MM.1S (cell line): ENCODE measurements at regions not wholly inside any gene's neighbourhood (a gene's known extent, or its start where the extent isn't known, plus 50 kb on each side); places are given as distances from the start of the nearest gene placed in this dataset.

Experiments used
- DNase-seq: peaks from one replicate; pipeline ENCODE4 v3.0.0-alpha.2; 2015
- H2AFZ ChIP-seq: fragments of 300-600 bp; sonication (generic); 2 replicates; pipeline ENCODE4 v1.6.0; 2016; ENCODE audit warnings: antibody characterized with exemption, low read length
- H3F3A ChIP-seq: fragments of 300-600 bp; sonication (generic); 2 replicates; pipeline ENCODE4 v1.6.1; 2016; ENCODE audit warnings: mild to moderate bottlenecking, antibody characterized with exemption, low read length, moderate library complexity, mixed read lengths; ENCODE audit not compliant: insufficient read depth
- H3K27ac ChIP-seq: fragments of 300-600 bp; sonication (generic); 2 replicates; pipeline ENCODE4 v1.5.1; 2016; ENCODE audit warnings: mild to moderate bottlenecking, low read length
- H3K27me3 ChIP-seq: fragments of 300-600 bp; sonication (generic); replicated peaks from 2 replicates; pipeline ENCODE4 v1.6.0; 2016; ENCODE audit warnings: low read length; ENCODE audit not compliant: insufficient read depth
- H3K36me3 ChIP-seq: fragments of 300-600 bp; sonication (generic); replicated peaks from 2 replicates; pipeline ENCODE4 v1.6.1; 2016; ENCODE audit warnings: mild to moderate bottlenecking, low read length, mixed read lengths; ENCODE audit not compliant: insufficient read depth
- H3K4me1 ChIP-seq: fragments of 300-600 bp; sonication (generic); 2 replicates; pipeline ENCODE4 v1.6.1; 2016; ENCODE audit warnings: low read length, mixed read lengths
- H3K4me2 ChIP-seq: fragments of 300-600 bp; sonication (generic); 2 replicates; pipeline ENCODE4 v1.6.0; 2016; ENCODE audit warnings: low read depth, low read length
- H3K4me3 ChIP-seq: fragments of 300-600 bp; sonication (generic); 2 replicates; pipeline ENCODE4 v1.5.1; 2016; ENCODE audit warnings: low read length, mixed read lengths
- H3K79me2 ChIP-seq: fragments of 300-600 bp; sonication (generic); 2 replicates; pipeline ENCODE4 v1.6.1; 2016; ENCODE audit warnings: mixed run types, low read length, mixed read lengths
- H3K9ac ChIP-seq: fragments of 300-600 bp; sonication (generic); 2 replicates; pipeline ENCODE4 v1.6.1; 2016; ENCODE audit warnings: low read length, mixed read lengths
- H3K9me2 ChIP-seq: fragments of 300-600 bp; sonication (generic); replicated peaks from 2 replicates; pipeline ENCODE4 v1.6.1; 2016; ENCODE audit warnings: mild to moderate bottlenecking, low read length, mixed read lengths; ENCODE audit not compliant: insufficient read depth
- H3K9me3 ChIP-seq: fragments of 300-600 bp; sonication (generic); replicated peaks from 2 replicates; pipeline ENCODE4 v1.6.1; 2016; ENCODE audit warnings: mild to moderate bottlenecking, low read length, mixed read lengths; ENCODE audit not compliant: insufficient read depth
- H4K20me1 ChIP-seq: fragments of 300-600 bp; sonication (generic); 2 replicates; pipeline ENCODE4 v1.6.1; 2016; ENCODE audit warnings: mild to moderate bottlenecking, low read length, moderate library complexity, mixed read lengths; ENCODE audit not compliant: insufficient read depth
- CTCF ChIP-seq: fragments of 300-600 bp; sonication (generic); IDR thresholded peaks from 2 replicates; pipeline ENCODE4 v1.5.1; 2016; ENCODE audit warnings: antibody characterized with exemption, low read length, mixed read lengths
- EZH2 ChIP-seq: fragments of 300-600 bp; sonication (generic); optimal IDR thresholded peaks from 2 replicates; pipeline ENCODE3; 2017; ENCODE audit warnings: low read depth, mild to moderate bottlenecking, antibody characterized with exemption, low read length, mixed read lengths
- EZH2phosphoT487 ChIP-seq: fragments of 300-600 bp; sonication (generic); IDR thresholded peaks from 2 replicates; pipeline ENCODE4 v1.6.1; 2018; ENCODE audit warnings: antibody characterized with exemption, low read length

GRCh38 chr18:57208047-57208446 lies 61.2 kb downstream of the BOD1L2 start:
- Histone ChIP-seq H3K36me3 (no peaks in the 10 kb centered on the region), H3K4me1 (peaks cover 36% of the 10 kb centered on the region), H3K27ac (no peak overlapping the region), H3K9me3 (no peaks in the 10 kb centered on the region), H3K79me2 (no peaks in the 10 kb centered on the region), H3K9me2 (no peaks in the 10 kb centered on the region), H3K27me3 (no peaks in the 10 kb centered on the region), H3K4me3 (no peak overlapping the region), H2AFZ (no peak overlapping the region), H4K20me1 (no peaks in the 10 kb centered on the region), H3K9ac (no peak overlapping the region), H3K4me2 (no peak overlapping the region), H3F3A (peaks cover 24% of the 10 kb centered on the region)
- TF ChIP-seq EZH2 (no peak), EZH2phosphoT487 (no peak), CTCF (no peak)
- DNase-seq: no peak

- H3K4me3 ChIP-seq: peak overlapping the region; percentile 61
- H3K27ac ChIP-seq: peak overlapping the region; percentile 89
- peak overlapping the region; percentile 44 for H2AFZ ChIP-seq
- no peaks in the 10 kb centered on the region for H3K9me3 ChIP-seq
- H3K79me2 ChIP-seq: no peaks in the 10 kb centered on the region
- no peaks in the 10 kb centered on the region for H4K20me1 ChIP-seq
- DNase-seq: peak; percentile 93
- H3F3A ChIP-seq: peaks cover 24% of the 10 kb centered on the region
- H3K36me3 ChIP-seq: no peaks in the 10 kb centered on the region
- no peak for TF ChIP-seq CTCF
- no peaks in the 10 kb centered on the region for H3K9me2 ChIP-seq
- H3K4me2 ChIP-seq: peak overlapping the region; percentile 98
- H3K27me3 ChIP-seq: no peaks in the 10 kb centered on the region
- H3K9ac ChIP-seq: peak overlapping the region; percentile 66
- H3K4me1 ChIP-seq: peaks cover 36% of the 10 kb centered on the region
Measured at GRCh38 chr18:57209713-57210106, 62.8 kb downstream of the BOD1L2 start.

- Histone ChIP-seq H4K20me1 (no peaks in the 10 kb centered on the region), H3K27me3 (no peaks in the 10 kb centered on the region), H3K36me3 (no peaks in the 10 kb centered on the region), H3K79me2 (no peaks in the 10 kb centered on the region), H3K9ac (peak overlapping the region; percentile 66), H3K4me3 (peak overlapping the region; percentile 61), H2AFZ (peak overlapping the region; percentile 32), H3K4me1 (peaks cover 36% of the 10 kb centered on the region), H3K27ac (peak overlapping the region; percentile 89), H3F3A (peaks cover 24% of the 10 kb centered on the region), H3K9me2 (no peaks in the 10 kb centered on the region), H3K9me3 (no peaks in the 10 kb centered on the region), H3K4me2 (peak overlapping the region; percentile 98)
- TF ChIP-seq EZH2: no peak
- no peak for TF ChIP-seq EZH2phosphoT487
- no peak for TF ChIP-seq CTCF
- peak; percentile 64 for DNase-seq
Measured at GRCh38 chr18:57210107-57210715, 63.3 kb downstream of the BOD1L2 start.
